ENCODE measurements at regions not wholly inside any gene's neighbourhood (a gene's known extent, or its start where the extent isn't known, plus 50 kb on each side); places are given as distances from the start of the nearest gene placed in this dataset.

- H2AFZ ChIP-seq, result no peak overlapping the region
- no peaks in the 10 kb centered on the region for H3K4me1 ChIP-seq (ENCODE audit: insufficient read depth)
- WGBS (ENCODE audit: low lambda C conversion rate, missing lambda C conversion rate), result 81% methylated on average over 11 of the region's 11 CpGs
- TF ChIP-seq EZH2phosphoT487 (IDR thresholded peaks at IDR 0.05; ENCODE audit: low read depth, severe bottlenecking, unreplicated experiment) (no peak), EZH2 (IDR thresholded peaks at IDR 0.05; ENCODE audit: borderline replicate concordance) (no peak)
- TF ChIP-seq, protein P1, sequence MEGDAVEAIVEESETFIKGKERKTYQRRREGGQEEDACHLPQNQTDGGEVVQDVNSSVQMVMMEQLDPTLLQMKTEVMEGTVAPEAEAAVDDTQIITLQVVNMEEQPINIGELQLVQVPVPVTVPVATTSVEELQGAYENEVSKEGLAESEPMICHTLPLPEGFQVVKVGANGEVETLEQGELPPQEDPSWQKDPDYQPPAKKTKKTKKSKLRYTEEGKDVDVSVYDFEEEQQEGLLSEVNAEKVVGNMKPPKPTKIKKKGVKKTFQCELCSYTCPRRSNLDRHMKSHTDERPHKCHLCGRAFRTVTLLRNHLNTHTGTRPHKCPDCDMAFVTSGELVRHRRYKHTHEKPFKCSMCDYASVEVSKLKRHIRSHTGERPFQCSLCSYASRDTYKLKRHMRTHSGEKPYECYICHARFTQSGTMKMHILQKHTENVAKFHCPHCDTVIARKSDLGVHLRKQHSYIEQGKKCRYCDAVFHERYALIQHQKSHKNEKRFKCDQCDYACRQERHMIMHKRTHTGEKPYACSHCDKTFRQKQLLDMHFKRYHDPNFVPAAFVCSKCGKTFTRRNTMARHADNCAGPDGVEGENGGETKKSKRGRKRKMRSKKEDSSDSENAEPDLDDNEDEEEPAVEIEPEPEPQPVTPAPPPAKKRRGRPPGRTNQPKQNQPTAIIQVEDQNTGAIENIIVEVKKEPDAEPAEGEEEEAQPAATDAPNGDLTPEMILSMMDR (IDR thresholded peaks at IDR 0.05; ENCODE audit: poor library complexity), result no peak
- H3K36me3 ChIP-seq (replicated peaks; ENCODE audit: insufficient read depth, low read depth), result no peaks in the 10 kb centered on the region
- H4K20me1 ChIP-seq (ENCODE audit: insufficient read depth, poor library complexity, severe bottlenecking), result no peaks in the 10 kb centered on the region
- H3K4me3 ChIP-seq, result no peak overlapping the region
- H3K4me2 ChIP-seq, result no peak overlapping the region
- H3K9me2 ChIP-seq (replicated peaks; ENCODE audit: insufficient read depth), result no peaks in the 10 kb centered on the region
- no peak for DNase-seq (ENCODE audit: low spot score)
- no peaks in the 10 kb centered on the region for H3K27me3 ChIP-seq
- no peaks in the 10 kb centered on the region for H3K79me2 ChIP-seq
- no peaks in the 10 kb centered on the region for H3K9me3 ChIP-seq (ENCODE audit: low read depth)
- H3K27ac ChIP-seq, result no peak overlapping the region
These were observed 130.2 kb downstream of the C16orf95 start for GRCh38 chr16:87186876-87187533.

GRCh38 chr16:87188104-87188503 lies 129.1 kb downstream of the C16orf95 start:
- 84% methylated on average over 5 of the region's 8 CpGs for WGBS (ENCODE audit: low lambda C conversion rate, missing lambda C conversion rate)
- no peaks in the 10 kb centered on the region for H3K79me2 ChIP-seq
- no peaks in the 10 kb centered on the region for H3K9me3 ChIP-seq (ENCODE audit: low read depth)
- no peak overlapping the region for H3K27ac ChIP-seq
- H3K36me3 ChIP-seq (replicated peaks; ENCODE audit: insufficient read depth, low read depth), result no peaks in the 10 kb centered on the region
- no peaks in the 10 kb centered on the region for H3K9me2 ChIP-seq (replicated peaks; ENCODE audit: insufficient read depth)
- TF ChIP-seq, protein P1 (IDR thresholded peaks at IDR 0.05; ENCODE audit: poor library complexity), result no peak
- TF ChIP-seq EZH2 (IDR thresholded peaks at IDR 0.05; ENCODE audit: borderline replicate concordance), result no peak
- no peak for TF ChIP-seq EZH2phosphoT487 (IDR thresholded peaks at IDR 0.05; ENCODE audit: low read depth, severe bottlenecking, unreplicated experiment)
- DNase-seq (ENCODE audit: low spot score), result no peak
- no peaks in the 10 kb centered on the region for H4K20me1 ChIP-seq (ENCODE audit: insufficient read depth, poor library complexity, severe bottlenecking)
- no peaks in the 10 kb centered on the region for H3K27me3 ChIP-seq
- H2AFZ ChIP-seq, result no peak overlapping the region
- no peak overlapping the region for H3K4me3 ChIP-seq
- H3K4me1 ChIP-seq (ENCODE audit: insufficient read depth), result no peaks in the 10 kb centered on the region
- no peak overlapping the region for H3K4me2 ChIP-seq

DNA sequence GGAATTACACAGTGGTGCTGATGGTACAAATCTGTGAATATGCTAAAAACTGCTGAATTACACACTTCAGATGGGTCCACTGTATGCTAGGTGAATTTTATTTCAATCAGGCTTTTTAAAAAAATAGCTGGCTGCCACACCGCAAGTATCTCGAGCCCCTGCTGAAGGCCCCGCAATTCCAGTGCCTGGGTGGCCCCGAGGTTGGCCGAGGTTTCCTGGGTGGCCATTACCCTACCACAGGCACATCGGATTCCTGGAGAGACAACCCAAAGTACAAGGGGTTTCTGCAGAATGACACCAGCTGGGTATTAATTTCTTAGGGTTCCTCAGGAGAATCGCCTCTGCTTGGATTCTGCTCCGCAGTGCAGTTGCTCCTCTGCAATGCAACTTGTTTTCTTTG lies 127.8 kb downstream of the C16orf95 start:
- Histone ChIP-seq H3K36me3 (replicated peaks; ENCODE audit: insufficient read depth, low read depth) (no peaks in the 10 kb centered on the region), H3K9me2 (replicated peaks; ENCODE audit: insufficient read depth) (no peaks in the 10 kb centered on the region), H3K27me3 (no peaks in the 10 kb centered on the region), H3K79me2 (no peaks in the 10 kb centered on the region), H3K27ac (no peak overlapping the region), H2AFZ (no peak overlapping the region), H3K9me3 (ENCODE audit: low read depth) (no peaks in the 10 kb centered on the region), H3K4me1 (ENCODE audit: insufficient read depth) (no peaks in the 10 kb centered on the region), H3K4me3 (no peak overlapping the region), H4K20me1 (ENCODE audit: insufficient read depth, poor library complexity, severe bottlenecking) (no peaks in the 10 kb centered on the region), H3K4me2 (no peak overlapping the region)
- TF ChIP-seq, protein P1 (IDR thresholded peaks at IDR 0.05; ENCODE audit: poor library complexity), result no peak
- TF ChIP-seq EZH2 (IDR thresholded peaks at IDR 0.05; ENCODE audit: borderline replicate concordance) (no peak), EZH2phosphoT487 (IDR thresholded peaks at IDR 0.05; ENCODE audit: low read depth, severe bottlenecking, unreplicated experiment) (no peak)
- DNase-seq (ENCODE audit: low spot score), result no peak
- WGBS (ENCODE audit: low lambda C conversion rate, missing lambda C conversion rate), result 86% methylated on average over 8 of the region's 8 CpGs

Data from hepatocyte (in vitro differentiated cells).